GM19240 (cell line): ENCODE measurements at regions not wholly inside any gene's neighbourhood (a gene's known extent, or its start where the extent isn't known, plus 50 kb on each side); places are given as distances from the start of the nearest gene placed in this dataset.
"Not testable (repeated sequence)": the region's sequence is repeated elsewhere in the genome, so short reads cannot be mapped to it uniquely, and the experiment has no call there.

Source experiments
- DNase-seq: peaks from one replicate; pipeline ENCODE4 v3.0.0; 2011; ENCODE audit warnings: low spot score; ENCODE audit not compliant: insufficient read length

GRCh38 chr13:54687173-54687572 lies 1658.6 kb downstream of the OLFM4 start:
- DNase-seq, result no peak

- no peak for DNase-seq
Measured at GRCh38 chr13:54699831-54700230, 1671.2 kb downstream of the OLFM4 start.

GRCh38 chr13:54705738-54706137 lies 1677.1 kb downstream of the OLFM4 start:
- DNase-seq, result no peak

GRCh38 chr13:54706336-54706735 lies 1677.7 kb downstream of the OLFM4 start:
- DNase-seq, result no peak

- DNase-seq, result no peak
Measured at GRCh38 chr13:54709546-54709945, 1680.9 kb downstream of the OLFM4 start.

GRCh38 chr13:54733639-54734038 lies 1705.0 kb downstream of the OLFM4 start:
- no peak for DNase-seq

GRCh38 chr13:54737211-54737610 lies 1708.6 kb downstream of the OLFM4 start:
- DNase-seq, result not testable (repeated sequence)

- DNase-seq, result no peak
Measured at GRCh38 chr13:54742984-54743383, 1714.4 kb downstream of the OLFM4 start.

GRCh38 chr13:54744747-54745146 lies 1716.1 kb downstream of the OLFM4 start:
- DNase-seq, result no peak

- DNase-seq, result no peak
Measured at GRCh38 chr13:54750521-54750920, 1721.9 kb downstream of the OLFM4 start.

GRCh38 chr13:54758795-54759194 lies 1730.2 kb downstream of the OLFM4 start:
- no peak for DNase-seq

- DNase-seq, result no peak
Measured at GRCh38 chr13:54768214-54768613, 1739.6 kb downstream of the OLFM4 start.

- DNase-seq, result no peak
Measured at GRCh38 chr13:54775501-54776191, 1747.0 kb downstream of the OLFM4 start.

GRCh38 chr13:54787754-54788153 lies 1759.1 kb downstream of the OLFM4 start:
- no peak for DNase-seq

GRCh38 chr13:54799621-54800226 lies 1771.1 kb downstream of the OLFM4 start:
- no peak for DNase-seq

- DNase-seq, result no peak
Measured at GRCh38 chr13:54802226-54802625, 1773.6 kb downstream of the OLFM4 start.

GRCh38 chr13:54805743-54806142 lies 1777.1 kb downstream of the OLFM4 start:
- DNase-seq, result no peak

- not testable (repeated sequence) for DNase-seq
Measured at GRCh38 chr13:54821938-54822470, 1793.4 kb downstream of the OLFM4 start.

- not testable (repeated sequence) for DNase-seq
Measured at GRCh38 chr13:54829391-54830068, 1800.9 kb downstream of the OLFM4 start.

GRCh38 chr13:54836273-54836672 lies 1807.7 kb downstream of the OLFM4 start:
- no peak for DNase-seq

- no peak for DNase-seq
Measured at GRCh38 chr13:54841682-54842081, 1813.1 kb downstream of the OLFM4 start.

GRCh38 chr13:54845351-54845965 lies 1816.8 kb downstream of the OLFM4 start:
- no peak for DNase-seq
